SKM-1 treated with dmso at 0.1 percent for 144 hours (cell line): ENCODE measurements at regions not wholly inside any gene's neighbourhood (a gene's known extent, or its start where the extent isn't known, plus 50 kb on each side); places are given as distances from the start of the nearest gene placed in this dataset.
"Not testable (repeated sequence)": the region's sequence is repeated elsewhere in the genome, so short reads cannot be mapped to it uniquely, and the experiment has no call there.

ENCODE experiments used
- DNase-seq: peaks from one replicate; lab custom pipeline; 2025; ENCODE audit not compliant: unreplicated experiment; lab: John Stamatoyannopoulos, UW

- no peak for DNase-seq
Measured at GRCh38 chr13:63938851-63939250, 2523.2 kb upstream of the PCDH20 start.

- no peak for DNase-seq
Measured at GRCh38 chr13:63910511-63910910, 2494.9 kb upstream of the PCDH20 start.

- DNase-seq: no peak
Measured at GRCh38 chr13:63909726-63910375, 2494.2 kb upstream of the PCDH20 start.

- DNase-seq: no peak
Measured at GRCh38 chr13:63902141-63902540, 2486.5 kb upstream of the PCDH20 start.

- no peak for DNase-seq
Measured at GRCh38 chr13:63901630-63902029, 2486.0 kb upstream of the PCDH20 start.

GRCh38 chr13:63900406-63900805 lies 2484.8 kb upstream of the PCDH20 start:
- DNase-seq: no peak

- DNase-seq: no peak
Measured at GRCh38 chr13:63896321-63896720, 2480.7 kb upstream of the PCDH20 start.

- DNase-seq: no peak
Measured at GRCh38 chr13:63882052-63882451, 2466.4 kb upstream of the PCDH20 start.

GRCh38 chr13:63880705-63881104 lies 2465.1 kb upstream of the PCDH20 start:
- DNase-seq: no peak

- DNase-seq: no peak
Measured at GRCh38 chr13:63873936-63874335, 2458.3 kb upstream of the PCDH20 start.

GRCh38 chr13:63864171-63864902 lies 2448.7 kb upstream of the PCDH20 start:
- DNase-seq: no peak

GRCh38 chr13:63855457-63856118 lies 2439.9 kb upstream of the PCDH20 start:
- no peak for DNase-seq

GRCh38 chr13:63853816-63854215 lies 2438.2 kb upstream of the PCDH20 start:
- no peak for DNase-seq

- DNase-seq: no peak
Measured at GRCh38 chr13:63851526-63851925, 2435.9 kb upstream of the PCDH20 start.

- no peak for DNase-seq
Measured at GRCh38 chr13:63843766-63844699, 2428.4 kb upstream of the PCDH20 start.

GRCh38 chr13:63842102-63842501 lies 2426.5 kb upstream of the PCDH20 start:
- no peak for DNase-seq

GRCh38 chr13:63840551-63841421 lies 2425.1 kb upstream of the PCDH20 start:
- DNase-seq: no peak

- no peak for DNase-seq
Measured at GRCh38 chr13:63838366-63839110, 2422.9 kb upstream of the PCDH20 start.

GRCh38 chr13:63837701-63838100 lies 2422.1 kb upstream of the PCDH20 start:
- DNase-seq: not testable (repeated sequence)
